HepG2 (cell line): ENCODE measurements at regions not wholly inside any gene's neighbourhood (a gene's known extent, or its start where the extent isn't known, plus 50 kb on each side); places are given as distances from the start of the nearest gene placed in this dataset.

Experiments used
- ATAC-seq: fragments of 200-7000 bp; cut with Tn5 transposase; 3 replicates; pipeline ENCODE4 v1.9.1; 2020; ENCODE audit warnings: mild to moderate bottlenecking, moderate library complexity
- BruUV-seq: library from RNA; stranded (reverse); fragments of 400-500 nt; replicated peaks from 2 replicates; lab custom pipeline; 2021; lab: Mats Ljungman, UMichigan
- CTCF ChIA-PET: fragments of 300-600 bp; formaldehyde crosslinking; extraction: SDS; loops from one replicate; lab custom pipeline; 2021; ENCODE audit warnings: low total read pairs, inconsistent platforms, low intra/inter-chr PET ratio; lab: Yijun Ruan, JAX
- POLR2A ChIA-PET: fragments of 350-600 bp; sonication (Branson Sonifier 250); formaldehyde crosslinking; loops from one replicate; lab custom pipeline; 2020; ENCODE audit warnings: antibody characterized with exemption, inconsistent platforms; lab: Yijun Ruan, JAX
- DNase-seq: peaks from one replicate; pipeline ENCODE4 v3.0.0-alpha.2; 2015; ENCODE audit warnings: low spot score
- FAIRE-seq: peaks from 3 replicates; lab custom pipeline; 2011; peaks lifted over from hg19 to GRCh38; lab: Jason Lieb, UNC
- H2AFZ ChIP-seq: one replicate; pipeline ENCODE4 v1.6.1; 2011; ENCODE audit warnings: low read length, inconsistent platforms
- H3K27ac ChIP-seq: fragments of 300-600 bp; 3 replicates; pipeline ENCODE4 v1.8.0; 2011; ENCODE audit warnings: mixed run types, mild to moderate bottlenecking, mixed read lengths, low read length, inconsistent platforms; ENCODE audit not compliant: insufficient read depth; ENCODE audit errors: extremely low read length
- H3K27me3 ChIP-seq, 2 experiments: fragments of 200-600 bp in 1 of 2; 2 replicates in 1 of 2; 3 replicates in 1 of 2; pipeline versions ENCODE4 v1.6.0 to v1.8.0; 2011; ENCODE audit warnings: low read length in 2 of 2, mild to moderate bottlenecking in 2 of 2, moderate library complexity in 2 of 2, inconsistent platforms in 1 of 2; ENCODE audit not compliant: insufficient read depth in 2 of 2, control insufficient read depth in 1 of 2
- H3K36me3 ChIP-seq, 2 experiments: fragments of 200-600 bp in 1 of 2; replicated peaks in 1 of 2; 2 replicates in 1 of 2; 3 replicates in 1 of 2; pipeline versions ENCODE4 v1.5.1 to v1.8.0; 2011; ENCODE audit warnings: low read length in 2 of 2, inconsistent platforms in 1 of 2; ENCODE audit not compliant: insufficient read depth in 2 of 2, control insufficient read depth in 1 of 2
- H3K4me1 ChIP-seq: 2 replicates; pipeline ENCODE4 v1.5.1; 2012; ENCODE audit warnings: low read length, inconsistent platforms; ENCODE audit not compliant: insufficient read depth
- H3K4me2 ChIP-seq: 2 replicates; pipeline ENCODE4 v1.6.0; 2011; ENCODE audit warnings: low read depth, low read length, inconsistent platforms
- H3K4me3 ChIP-seq, 3 experiments: fragments of 200-600 bp in 1 of 3; sonication (generic), shearing (Covaris generic) in 1 of 3; replicated peaks in 1 of 3; 2 replicates each; pipeline ENCODE4 v1.5.1; 2011 to 2016; ENCODE audit warnings: low read length in 3 of 3, inconsistent platforms in 2 of 3, low read depth in 2 of 3, mild to moderate bottlenecking in 2 of 3, control low read depth in 1 of 3, mixed read lengths in 1 of 3; ENCODE audit not compliant: insufficient read depth in 1 of 3
- H3K79me2 ChIP-seq: one replicate; pipeline ENCODE4 v1.6.1; 2011; ENCODE audit warnings: low read length, inconsistent platforms; ENCODE audit not compliant: insufficient read depth
- H3K9ac ChIP-seq: 2 replicates; pipeline ENCODE4 v1.6.0; 2011; ENCODE audit warnings: mild to moderate bottlenecking, low read depth, low read length, inconsistent platforms; ENCODE audit not compliant: insufficient read depth
- H3K9me3 ChIP-seq: 2 replicates; pipeline ENCODE4 v1.5.1; 2012; ENCODE audit warnings: mild to moderate bottlenecking, low read length
- H4K20me1 ChIP-seq: 2 replicates; pipeline ENCODE4 v1.6.0; 2011; ENCODE audit warnings: inconsistent platforms, mild to moderate bottlenecking, low read length, moderate library complexity; ENCODE audit not compliant: insufficient read depth
- BCL6 ChIP-seq: IDR thresholded peaks from 2 replicates; pipeline ENCODE4 v1.6.1; 2016; ENCODE audit warnings: missing genetic modification reagents, missing compliant biosample characterization
- KLF15 ChIP-seq: sonication (generic); formaldehyde crosslinking; IDR thresholded peaks from 2 replicates; pipeline ENCODE4 v1.8.1; 2023; ENCODE audit warnings: borderline replicate concordance, mild to moderate bottlenecking, inconsistent platforms, missing genetic modification reagents, mixed read lengths
- ZNF292 ChIP-seq: sonication (generic); formaldehyde crosslinking; IDR thresholded peaks from 2 replicates; pipeline ENCODE4 v1.8.1; 2022; ENCODE audit warnings: mild to moderate bottlenecking, low read depth, missing genetic modification reagents, borderline replicate concordance
- ZNF660 ChIP-seq: sonication (generic); formaldehyde crosslinking; IDR thresholded peaks from 2 replicates; pipeline ENCODE4 v1.5.1; 2020; ENCODE audit warnings: mild to moderate bottlenecking, low read depth, missing genetic modification reagents, borderline replicate concordance
- ZSCAN9 ChIP-seq: IDR thresholded peaks from 2 replicates; pipeline ENCODE4 v1.6.1; 2016; ENCODE audit warnings: borderline replicate concordance
- WGBS: methylation state at CpG from one replicate; pipeline ENCODE4 v1.1.6; 2017; ENCODE audit warnings: low lambda C conversion rate; 5-methylcytosine and 5-hydroxymethylcytosine counted together
- in situ Hi-C: cut with HindIII; loops from 2 replicates; pipeline ENCODE4 v1.10.0; 2017; ENCODE audit warnings: low pct_unique_long_range_greater_than_20kb; ENCODE audit not compliant: extremely low pct_ligation_motif_present
- intact Hi-C: fragments of 100-400 bp; cut with micrococcal nuclease; formaldehyde crosslinking; loops from one replicate; pipeline ENCODE4 v1.10.0; 2022; ENCODE audit not compliant: unreplicated experiment
- TF ChIP-seq, protein P1 (sequence below): sonication (generic); formaldehyde crosslinking; IDR thresholded peaks from 2 replicates; pipeline ENCODE4 v1.4.0; 2020; ENCODE audit warnings: missing genetic modification reagents, borderline replicate concordance
- TF ChIP-seq, protein P2 (sequence below): IDR thresholded peaks from 2 replicates; pipeline ENCODE4 v1.6.1; 2016; ENCODE audit warnings: missing compliant biosample characterization, missing genetic modification reagents, borderline replicate concordance
- TF ChIP-seq, protein P3 (sequence below): sonication (generic); formaldehyde crosslinking; IDR thresholded peaks from 2 replicates; pipeline ENCODE4 v1.5.0; 2020; ENCODE audit warnings: mild to moderate bottlenecking, missing genetic modification reagents, borderline replicate concordance

DNA sequence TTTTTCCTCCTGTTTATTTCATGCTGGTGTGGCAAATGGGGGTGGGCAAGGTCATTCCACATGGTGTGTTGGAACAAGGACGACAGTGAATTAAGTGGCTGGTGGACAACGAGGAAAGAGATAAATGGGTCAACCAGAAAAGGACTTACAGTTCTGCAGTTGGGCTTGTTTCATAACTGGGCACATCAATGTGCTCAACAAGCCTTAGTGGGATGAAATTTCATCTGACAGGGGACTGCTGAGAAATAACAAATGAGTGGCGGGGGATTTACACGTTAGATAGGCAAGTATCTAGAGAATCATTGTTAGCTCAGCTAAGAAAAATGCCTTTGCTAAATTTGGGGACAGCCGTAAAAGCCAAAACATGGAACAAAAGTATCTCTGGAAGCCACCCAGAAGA lies 163.6 kb downstream of the NRN1 start:
- TF ChIP-seq ZSCAN9 (CRISPR knock-in tag) (no peak), BCL6 (CRISPR knock-in tag) (no peak), KLF15 (no peak), ZNF660 (CRISPR knock-in tag) (no peak), ZNF292 (CRISPR knock-in tag) (no peak)
- TF ChIP-seq, protein P1, sequence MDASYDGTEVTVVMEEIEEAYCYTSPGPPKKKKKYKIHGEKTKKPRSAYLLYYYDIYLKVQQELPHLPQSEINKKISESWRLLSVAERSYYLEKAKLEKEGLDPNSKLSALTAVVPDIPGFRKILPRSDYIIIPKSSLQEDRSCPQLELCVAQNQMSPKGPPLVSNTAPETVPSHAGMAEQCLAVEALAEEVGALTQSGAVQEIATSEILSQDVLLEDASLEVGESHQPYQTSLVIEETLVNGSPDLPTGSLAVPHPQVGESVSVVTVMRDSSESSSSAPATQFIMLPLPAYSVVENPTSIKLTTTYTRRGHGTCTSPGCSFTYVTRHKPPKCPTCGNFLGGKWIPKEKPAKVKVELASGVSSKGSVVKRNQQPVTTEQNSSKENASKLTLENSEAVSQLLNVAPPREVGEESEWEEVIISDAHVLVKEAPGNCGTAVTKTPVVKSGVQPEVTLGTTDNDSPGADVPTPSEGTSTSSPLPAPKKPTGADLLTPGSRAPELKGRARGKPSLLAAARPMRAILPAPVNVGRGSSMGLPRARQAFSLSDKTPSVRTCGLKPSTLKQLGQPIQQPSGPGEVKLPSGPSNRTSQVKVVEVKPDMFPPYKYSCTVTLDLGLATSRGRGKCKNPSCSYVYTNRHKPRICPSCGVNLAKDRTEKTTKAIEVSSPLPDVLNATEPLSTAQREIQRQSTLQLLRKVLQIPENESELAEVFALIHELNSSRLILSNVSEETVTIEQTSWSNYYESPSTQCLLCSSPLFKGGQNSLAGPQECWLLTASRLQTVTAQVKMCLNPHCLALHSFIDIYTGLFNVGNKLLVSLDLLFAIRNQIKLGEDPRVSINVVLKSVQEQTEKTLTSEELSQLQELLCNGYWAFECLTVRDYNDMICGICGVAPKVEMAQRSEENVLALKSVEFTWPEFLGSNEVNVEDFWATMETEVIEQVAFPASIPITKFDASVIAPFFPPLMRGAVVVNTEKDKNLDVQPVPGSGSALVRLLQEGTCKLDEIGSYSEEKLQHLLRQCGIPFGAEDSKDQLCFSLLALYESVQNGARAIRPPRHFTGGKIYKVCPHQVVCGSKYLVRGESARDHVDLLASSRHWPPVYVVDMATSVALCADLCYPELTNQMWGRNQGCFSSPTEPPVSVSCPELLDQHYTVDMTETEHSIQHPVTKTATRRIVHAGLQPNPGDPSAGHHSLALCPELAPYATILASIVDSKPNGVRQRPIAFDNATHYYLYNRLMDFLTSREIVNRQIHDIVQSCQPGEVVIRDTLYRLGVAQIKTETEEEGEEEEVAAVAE (CRISPR knock-in tag), result no peak
- TF ChIP-seq, protein P2, sequence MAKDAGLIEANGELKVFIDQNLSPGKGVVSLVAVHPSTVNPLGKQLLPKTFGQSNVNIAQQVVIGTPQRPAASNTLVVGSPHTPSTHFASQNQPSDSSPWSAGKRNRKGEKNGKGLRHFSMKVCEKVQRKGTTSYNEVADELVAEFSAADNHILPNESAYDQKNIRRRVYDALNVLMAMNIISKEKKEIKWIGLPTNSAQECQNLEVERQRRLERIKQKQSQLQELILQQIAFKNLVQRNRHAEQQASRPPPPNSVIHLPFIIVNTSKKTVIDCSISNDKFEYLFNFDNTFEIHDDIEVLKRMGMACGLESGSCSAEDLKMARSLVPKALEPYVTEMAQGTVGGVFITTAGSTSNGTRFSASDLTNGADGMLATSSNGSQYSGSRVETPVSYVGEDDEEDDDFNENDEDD, result no peak
- TF ChIP-seq, protein P3, sequence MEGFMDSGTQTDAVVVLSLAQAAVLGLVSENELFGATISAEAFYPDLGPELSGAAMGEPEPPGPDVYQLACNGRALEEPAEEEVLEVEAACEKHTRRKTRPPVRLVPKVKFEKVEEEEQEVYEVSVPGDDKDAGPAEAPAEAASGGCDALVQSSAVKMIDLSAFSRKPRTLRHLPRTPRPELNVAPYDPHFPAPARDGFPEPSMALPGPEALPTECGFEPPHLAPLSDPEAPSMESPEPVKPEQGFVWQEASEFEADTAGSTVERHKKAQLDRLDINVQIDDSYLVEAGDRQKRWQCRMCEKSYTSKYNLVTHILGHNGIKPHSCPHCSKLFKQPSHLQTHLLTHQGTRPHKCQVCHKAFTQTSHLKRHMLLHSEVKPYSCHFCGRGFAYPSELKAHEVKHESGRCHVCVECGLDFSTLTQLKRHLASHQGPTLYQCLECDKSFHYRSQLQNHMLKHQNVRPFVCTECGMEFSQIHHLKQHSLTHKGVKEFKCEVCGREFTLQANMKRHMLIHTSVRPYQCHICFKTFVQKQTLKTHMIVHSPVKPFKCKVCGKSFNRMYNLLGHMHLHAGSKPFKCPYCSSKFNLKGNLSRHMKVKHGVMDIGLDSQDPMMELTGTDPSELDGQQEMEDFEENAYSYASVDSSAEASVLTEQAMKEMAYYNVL (CRISPR knock-in tag), result no peak
- Histone ChIP-seq H3K36me3 (no peaks in the 10 kb centered on the region), H3K27ac (no peak overlapping the region), H2AFZ (no peak overlapping the region), H3K9ac (no peak overlapping the region), H3K4me1 (no peaks in the 10 kb centered on the region), H3K9me3 (no peaks in the 10 kb centered on the region), H3K4me3 (no peak overlapping the region), H3K27me3 (peaks cover 5 to 62% of the 10 kb centered on the region in 2 experiments; a peak in 4 of 5 replicates), H3K4me2 (no peak overlapping the region), H3K79me2 (no peaks in the 10 kb centered on the region), H4K20me1 (0 out of 2 replicates have a peak, but pooled peaks cover 4% of the 10 kb centered on the region)
- no peak for FAIRE-seq
- intact Hi-C loops, result no loop called here
- CTCF ChIA-PET, result no interaction called here
- no peak for DNase-seq
- POLR2A ChIA-PET, result no interaction called here
- 11% methylated on average over 5 of the region's 5 CpGs for WGBS
- ATAC-seq, result no peak
- in situ Hi-C loops, result no loop called here
- no TSS peak for BruUV-seq
